ENCODE measurements at regions not wholly inside any gene's neighbourhood (a gene's known extent, or its start where the extent isn't known, plus 50 kb on each side); places are given as distances from the start of the nearest gene placed in this dataset.

DNA sequence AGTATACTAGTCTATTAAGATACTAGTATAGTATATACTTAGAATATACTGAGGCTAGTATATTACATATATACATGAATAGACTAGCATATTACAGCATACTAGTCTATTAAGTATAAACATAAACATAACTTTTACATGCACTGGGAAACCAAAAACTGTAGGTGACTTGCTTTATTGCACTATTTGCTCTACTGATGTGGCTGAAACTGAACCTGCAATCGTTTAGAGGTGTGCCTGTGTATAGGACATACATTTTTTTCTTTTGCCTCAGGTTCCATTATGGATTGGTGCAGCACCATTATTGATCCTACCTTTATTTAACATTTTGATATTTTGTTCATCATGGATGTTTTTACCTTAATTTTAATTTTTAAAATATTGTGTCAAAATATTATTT lies 143.2 kb upstream of the RGS6 start:
- Histone ChIP-seq H3K14ac (ENCODE audit: low read length in 2 of 2) (no peak overlapping the region), H3K27me3 (ENCODE audit: control insufficient read depth in 1 of 2, insufficient read depth in 1 of 2, low read length in 2 of 2) (no peaks in the 10 kb centered on the region), H2BK15ac (ENCODE audit: low read depth, poor library complexity, severe bottlenecking) (no peak overlapping the region), H3K27ac (ENCODE audit: low read length, poor library complexity, severe bottlenecking) (no peak overlapping the region), H3K4me1 (ENCODE audit: control insufficient read depth, insufficient read depth, low read depth, low read length) (no peaks in the 10 kb centered on the region), H3K36me3 (ENCODE audit: control insufficient read depth in 1 of 2, insufficient read depth in 2 of 2, low read depth in 1 of 2, low read length in 2 of 2) (no peaks in the 10 kb centered on the region), H3K23ac (ENCODE audit: low read length in 2 of 2) (no peak overlapping the region), H2AK5ac (ENCODE audit: low read length, severe bottlenecking) (no peak overlapping the region), H2BK5ac (ENCODE audit: low read depth, low read length, poor library complexity, severe bottlenecking) (no peak overlapping the region), H2BK12ac (ENCODE audit: low read length in 2 of 2) (no peak overlapping the region), H3K9me3 (ENCODE audit: control insufficient read depth, low read length) (peaks cover 4% of the 10 kb centered on the region), H4K8ac (ENCODE audit: low read length) (no peak overlapping the region), H2AFZ (ENCODE audit: low read depth, low read length) (no peak overlapping the region), H3K4me3 (ENCODE audit: insufficient read depth in 1 of 2, low read depth in 1 of 2, low read length in 2 of 2) (no peak overlapping the region), H3K9ac (ENCODE audit: low read length) (no peak overlapping the region), H3K18ac (ENCODE audit: low read depth in 1 of 2, low read length in 2 of 2) (no peak overlapping the region), H3K4ac (ENCODE audit: low read depth in 1 of 2, low read length in 2 of 2) (no peak overlapping the region), H4K91ac (ENCODE audit: low read length) (no peak overlapping the region), H3K4me2 (ENCODE audit: low read length, poor library complexity, severe bottlenecking) (no peak overlapping the region), H2BK120ac (ENCODE audit: low read depth, low read length) (no peak overlapping the region), H3K79me1 (replicated peaks; ENCODE audit: low read length, poor library complexity, severe bottlenecking) (no peaks in the 10 kb centered on the region)
- DNase-seq, result no peak
- no CpG with 5 or more reads among the region's 1 CpG for WGBS

DNA sequence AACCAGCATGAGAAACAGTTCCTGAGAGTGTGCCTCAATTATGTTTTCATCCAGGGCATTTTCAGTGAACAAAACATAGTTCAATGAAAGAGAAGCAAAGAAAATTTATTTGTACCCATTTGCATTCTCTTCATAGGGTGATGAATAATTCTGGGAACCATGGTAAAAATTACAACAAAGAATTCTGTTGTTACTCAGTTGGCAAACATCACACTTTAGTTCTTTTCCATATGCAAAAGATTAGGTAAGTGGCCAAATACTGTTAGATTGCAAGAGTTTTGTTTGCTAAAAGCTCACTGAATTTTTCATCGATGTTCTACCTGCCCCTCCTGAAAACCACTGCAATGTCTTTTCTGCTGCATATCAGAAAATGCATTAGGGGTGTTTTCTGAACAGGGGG lies 132.4 kb upstream of the RGS6 start:
- Histone ChIP-seq H3K23ac (ENCODE audit: low read length in 2 of 2) (no peak overlapping the region), H2AFZ (ENCODE audit: low read depth, low read length) (no peak overlapping the region), H2BK120ac (ENCODE audit: low read depth, low read length) (peak overlapping the region; percentile 49), H3K9me3 (ENCODE audit: control insufficient read depth, low read length) (peaks cover 7% of the 10 kb centered on the region), H3K27ac (ENCODE audit: low read length, poor library complexity, severe bottlenecking) (no peak overlapping the region), H4K91ac (ENCODE audit: low read length) (no peak overlapping the region), H3K14ac (ENCODE audit: low read length in 2 of 2) (no peak overlapping the region), H2BK5ac (ENCODE audit: low read depth, low read length, poor library complexity, severe bottlenecking) (no peak overlapping the region), H3K4ac (ENCODE audit: low read depth in 1 of 2, low read length in 2 of 2) (no peak overlapping the region), H3K9ac (ENCODE audit: low read length) (no peak overlapping the region), H3K18ac (ENCODE audit: low read depth in 1 of 2, low read length in 2 of 2) (no peak overlapping the region), H2BK12ac (ENCODE audit: low read length in 2 of 2) (no peak overlapping the region), H3K36me3 (ENCODE audit: control insufficient read depth in 1 of 2, insufficient read depth in 2 of 2, low read depth in 1 of 2, low read length in 2 of 2) (no peaks in the 10 kb centered on the region), H3K4me1 (ENCODE audit: control insufficient read depth, insufficient read depth, low read depth, low read length) (no peaks in the 10 kb centered on the region), H3K79me1 (replicated peaks; ENCODE audit: low read length, poor library complexity, severe bottlenecking) (no peaks in the 10 kb centered on the region), H3K4me3 (ENCODE audit: insufficient read depth in 1 of 2, low read depth in 1 of 2, low read length in 2 of 2) (no peak overlapping the region), H4K8ac (ENCODE audit: low read length) (no peak overlapping the region), H3K4me2 (ENCODE audit: low read length, poor library complexity, severe bottlenecking) (no peak overlapping the region), H3K27me3 (ENCODE audit: control insufficient read depth in 1 of 2, insufficient read depth in 1 of 2, low read length in 2 of 2) (no peaks in the 10 kb centered on the region), H2AK5ac (ENCODE audit: low read length, severe bottlenecking) (no peak overlapping the region), H2BK15ac (ENCODE audit: low read depth, poor library complexity, severe bottlenecking) (no peak overlapping the region)
- DNase-seq, result no peak
- no CpG with 5 or more reads among the region's 1 CpG for WGBS

DNA sequence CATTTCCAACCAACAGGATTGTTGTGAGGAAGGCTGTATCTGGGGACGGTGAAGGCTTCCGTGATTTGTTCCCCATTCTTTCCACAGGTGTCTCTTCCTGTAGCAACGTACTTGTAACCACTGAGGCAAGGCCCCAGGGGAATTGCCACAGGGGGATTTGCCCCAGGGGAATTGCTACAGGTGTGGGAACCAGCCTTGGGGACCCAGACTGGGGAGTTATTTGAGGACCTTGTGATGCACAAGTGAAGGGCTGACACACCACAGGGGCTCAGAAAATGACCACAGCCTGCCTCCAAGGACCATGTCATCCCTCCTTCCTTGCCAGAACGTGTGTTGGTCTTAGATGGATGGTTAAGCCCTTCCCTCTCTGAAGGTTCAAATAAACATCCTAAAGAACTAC lies 131.4 kb upstream of the RGS6 start:
- no peak overlapping the region for H3K14ac ChIP-seq (ENCODE audit: low read length in 2 of 2)
- H3K36me3 ChIP-seq (ENCODE audit: control insufficient read depth in 1 of 2, insufficient read depth in 2 of 2, low read depth in 1 of 2, low read length in 2 of 2), result no peaks in the 10 kb centered on the region
- no peak overlapping the region for H2BK12ac ChIP-seq (ENCODE audit: low read length in 2 of 2)
- H3K4ac ChIP-seq (ENCODE audit: low read depth in 1 of 2, low read length in 2 of 2), result peak overlapping the region in 1 of 2 experiments; percentile 21
- DNase-seq, result no peak
- WGBS, result 79% methylated on average over 4 of the region's 4 CpGs
- no peak overlapping the region for H3K23ac ChIP-seq (ENCODE audit: low read length in 2 of 2)
- H2BK5ac ChIP-seq (ENCODE audit: low read depth, low read length, poor library complexity, severe bottlenecking), result no peak overlapping the region
- no peaks in the 10 kb centered on the region for H3K27me3 ChIP-seq (ENCODE audit: control insufficient read depth in 1 of 2, insufficient read depth in 1 of 2, low read length in 2 of 2)
- H4K91ac ChIP-seq (ENCODE audit: low read length), result no peak overlapping the region
- no peak overlapping the region for H3K18ac ChIP-seq (ENCODE audit: low read depth in 1 of 2, low read length in 2 of 2)
- no peaks in the 10 kb centered on the region for H3K4me1 ChIP-seq (ENCODE audit: control insufficient read depth, insufficient read depth, low read depth, low read length)
- H2BK15ac ChIP-seq (ENCODE audit: low read depth, poor library complexity, severe bottlenecking), result no peak overlapping the region
- H3K79me1 ChIP-seq (replicated peaks; ENCODE audit: low read length, poor library complexity, severe bottlenecking), result no peaks in the 10 kb centered on the region
- H2AFZ ChIP-seq (ENCODE audit: low read depth, low read length), result no peak overlapping the region
- H3K4me3 ChIP-seq (ENCODE audit: insufficient read depth in 1 of 2, low read depth in 1 of 2, low read length in 2 of 2), result no peak overlapping the region
- no peak overlapping the region for H2AK5ac ChIP-seq (ENCODE audit: low read length, severe bottlenecking)
- no peak overlapping the region for H2BK120ac ChIP-seq (ENCODE audit: low read depth, low read length)
- no peak overlapping the region for H3K27ac ChIP-seq (ENCODE audit: low read length, poor library complexity, severe bottlenecking)
- H3K9me3 ChIP-seq (ENCODE audit: control insufficient read depth, low read length), result peaks cover 3% of the 10 kb centered on the region
- H3K9ac ChIP-seq (ENCODE audit: low read length), result no peak overlapping the region
- no peak overlapping the region for H4K8ac ChIP-seq (ENCODE audit: low read length)
- no peak overlapping the region for H3K4me2 ChIP-seq (ENCODE audit: low read length, poor library complexity, severe bottlenecking)

DNA sequence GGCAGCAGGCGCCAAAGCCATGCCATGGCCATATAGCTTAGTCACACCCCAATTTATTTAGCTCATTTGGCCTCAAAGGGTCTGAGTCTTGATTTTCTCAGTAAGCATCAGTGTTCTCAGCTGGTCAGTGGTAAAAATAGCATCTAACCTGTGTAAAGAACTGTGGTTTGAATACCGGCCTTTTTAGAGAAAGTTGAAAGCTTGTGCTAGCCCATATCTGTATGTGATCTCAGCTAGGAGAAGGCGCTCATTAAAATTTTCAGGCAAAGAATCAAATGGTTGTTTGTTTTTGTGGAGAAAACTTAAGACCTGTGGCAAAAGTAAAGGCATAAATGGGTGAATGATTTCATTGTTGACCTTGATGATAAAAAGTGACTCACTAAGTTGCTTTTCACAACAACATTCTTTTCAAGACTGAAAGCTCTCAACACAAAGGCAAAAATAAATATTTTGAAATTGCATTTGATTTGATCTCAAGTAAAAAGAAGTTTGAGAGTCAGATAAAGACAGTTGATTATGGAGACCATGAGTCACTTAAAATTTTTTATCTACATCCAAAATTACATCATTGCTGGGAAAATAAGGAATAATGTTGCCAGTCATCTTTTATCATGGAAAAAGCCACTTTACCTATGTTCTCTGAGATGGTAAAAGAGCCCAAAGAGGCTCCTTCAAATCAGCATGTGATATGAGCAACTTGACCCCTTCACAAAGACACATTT lies 128.5 kb upstream of the RGS6 start:
- H2BK5ac ChIP-seq (ENCODE audit: low read depth, low read length, poor library complexity, severe bottlenecking), result no peak overlapping the region
- H3K36me3 ChIP-seq (ENCODE audit: control insufficient read depth in 1 of 2, insufficient read depth in 2 of 2, low read depth in 1 of 2, low read length in 2 of 2), result no peaks in the 10 kb centered on the region
- no peak overlapping the region for H3K4ac ChIP-seq (ENCODE audit: low read depth in 1 of 2, low read length in 2 of 2)
- no peak overlapping the region for H2AFZ ChIP-seq (ENCODE audit: low read depth, low read length)
- H3K27ac ChIP-seq (ENCODE audit: low read length, poor library complexity, severe bottlenecking), result peak overlapping the region; percentile 12
- no peak overlapping the region for H3K14ac ChIP-seq (ENCODE audit: low read length in 2 of 2)
- no peak overlapping the region for H2BK15ac ChIP-seq (ENCODE audit: low read depth, poor library complexity, severe bottlenecking)
- 63% methylated on average over 3 of the region's 3 CpGs for WGBS
- H3K4me2 ChIP-seq (ENCODE audit: low read length, poor library complexity, severe bottlenecking), result no peak overlapping the region
- H3K79me1 ChIP-seq (replicated peaks; ENCODE audit: low read length, poor library complexity, severe bottlenecking), result no peaks in the 10 kb centered on the region
- no peak overlapping the region for H3K4me3 ChIP-seq (ENCODE audit: insufficient read depth in 1 of 2, low read depth in 1 of 2, low read length in 2 of 2)
- H3K4me1 ChIP-seq (ENCODE audit: control insufficient read depth, insufficient read depth, low read depth, low read length), result no peaks in the 10 kb centered on the region
- H3K18ac ChIP-seq (ENCODE audit: low read depth in 1 of 2, low read length in 2 of 2), result no peak overlapping the region
- no peak overlapping the region for H2BK12ac ChIP-seq (ENCODE audit: low read length in 2 of 2)
- no peaks in the 10 kb centered on the region for H3K9me3 ChIP-seq (ENCODE audit: control insufficient read depth, low read length)
- H4K8ac ChIP-seq (ENCODE audit: low read length), result no peak overlapping the region
- H3K27me3 ChIP-seq (ENCODE audit: control insufficient read depth in 1 of 2, insufficient read depth in 1 of 2, low read length in 2 of 2), result no peaks in the 10 kb centered on the region
- no peak overlapping the region for H3K23ac ChIP-seq (ENCODE audit: low read length in 2 of 2)
- no peak overlapping the region for H2BK120ac ChIP-seq (ENCODE audit: low read depth, low read length)
- no peak overlapping the region for H4K91ac ChIP-seq (ENCODE audit: low read length)
- no peak overlapping the region for H3K9ac ChIP-seq (ENCODE audit: low read length)
- no peak overlapping the region for H2AK5ac ChIP-seq (ENCODE audit: low read length, severe bottlenecking)
- DNase-seq, result peak; percentile 49

Measured in mesenchymal stem cell (in vitro differentiated cells and primary cell).